ENCODE measurements at regions not wholly inside any gene's neighbourhood (a gene's known extent, or its start where the extent isn't known, plus 50 kb on each side); places are given as distances from the start of the nearest gene placed in this dataset.

- no peak for DNase-seq
Observed at GRCh38 chr1:87986130-87986866, 657.6 kb downstream of the LMO4 start.

DNA sequence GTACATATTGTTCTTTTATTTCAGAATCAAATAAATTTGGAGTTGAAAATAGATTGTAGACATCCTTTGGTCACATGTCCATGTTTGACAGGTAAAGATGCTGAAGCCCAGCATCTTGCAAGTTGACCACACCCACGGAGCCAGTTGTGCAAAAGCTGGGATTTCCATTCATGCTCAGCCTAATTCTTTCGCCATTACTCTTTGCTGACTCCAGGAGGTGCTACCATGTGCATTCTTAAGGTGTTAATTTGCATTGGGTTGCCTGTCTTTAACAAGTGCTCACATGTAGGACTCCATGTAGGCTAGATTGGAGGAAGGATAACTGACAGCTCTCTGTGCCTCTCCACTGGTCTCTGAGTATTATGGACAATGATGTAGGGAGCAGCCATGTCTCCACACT lies 660.7 kb downstream of the LMO4 start:
- no peak for DNase-seq

GRCh38 chr1:87992536-87992935 lies 663.9 kb downstream of the LMO4 start:
- peak in 9 of 56 donors; percentile 1 to 14 (median 6) for DNase-seq

DNA sequence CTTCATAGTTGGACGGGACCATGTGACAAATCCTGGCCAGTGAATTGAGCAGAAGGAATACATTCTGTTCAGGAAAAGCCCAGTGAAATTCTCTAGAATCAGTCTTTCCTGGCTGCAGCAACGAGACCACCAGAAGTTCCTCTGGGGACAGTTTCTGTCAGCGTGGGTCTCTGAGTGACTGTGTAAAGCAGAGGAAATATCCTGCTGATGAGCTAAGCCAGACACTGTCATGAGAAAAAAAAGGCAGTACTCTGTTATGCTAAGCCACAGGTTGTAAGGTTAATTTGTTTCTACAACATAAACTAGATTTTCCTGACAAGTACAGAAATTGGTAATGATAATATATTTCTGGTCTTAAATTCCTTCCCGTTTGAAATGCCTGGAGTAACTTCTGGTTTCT lies 664.4 kb downstream of the LMO4 start:
- no peak for DNase-seq

GRCh38 chr1:87999852-88000251 lies 671.2 kb downstream of the LMO4 start:
- no peak for DNase-seq

- DNase-seq = no peak
Observed at GRCh38 chr1:88001460-88001859, 672.8 kb downstream of the LMO4 start.

DNA sequence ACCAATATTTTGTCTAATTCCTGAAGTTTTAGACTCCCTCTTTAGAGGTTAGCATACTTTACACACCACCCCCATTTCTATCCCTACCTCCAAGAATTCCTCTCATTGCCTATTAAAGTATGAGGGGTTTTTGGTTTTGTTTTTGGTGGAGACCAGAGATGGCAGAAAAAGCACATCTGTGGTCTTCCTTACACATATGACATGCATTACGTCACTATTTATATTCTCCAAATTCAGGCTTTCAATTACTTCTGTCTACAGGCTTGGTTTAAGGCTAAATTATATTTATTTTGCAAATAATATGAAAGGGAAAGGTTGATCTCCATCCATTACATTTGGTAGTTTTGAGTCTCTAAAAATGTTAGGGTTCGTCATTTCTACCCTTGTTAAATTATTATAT lies 674.6 kb downstream of the LMO4 start:
- no peak for DNase-seq

- DNase-seq = no peak
Observed at GRCh38 chr1:88009916-88010315, 674.2 kb upstream of the PKN2 start.

DNA sequence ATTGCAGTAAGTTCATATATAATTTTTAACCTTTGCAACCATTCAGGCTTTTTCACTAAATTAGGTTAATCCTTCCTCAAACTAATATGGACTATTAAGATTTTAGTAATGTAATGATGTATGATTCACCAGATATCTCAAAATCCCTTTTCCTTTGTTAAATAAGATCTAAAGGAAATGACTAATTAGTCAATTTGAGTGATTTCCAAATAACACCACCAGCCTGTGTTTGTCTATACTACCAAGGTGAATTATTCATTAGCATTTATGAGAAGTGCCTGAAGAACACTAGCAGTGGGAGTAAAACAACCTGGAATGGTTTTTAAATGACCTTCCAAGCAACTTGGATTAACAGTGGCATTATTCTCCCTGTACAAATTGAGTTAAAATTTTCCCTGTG lies 670.6 kb upstream of the PKN2 start:
- no peak for DNase-seq

GRCh38 chr1:88014131-88014530 lies 669.9 kb upstream of the PKN2 start:
- no peak for DNase-seq

GRCh38 chr1:88016947-88017346 lies 667.1 kb upstream of the PKN2 start:
- no peak for DNase-seq

DNA sequence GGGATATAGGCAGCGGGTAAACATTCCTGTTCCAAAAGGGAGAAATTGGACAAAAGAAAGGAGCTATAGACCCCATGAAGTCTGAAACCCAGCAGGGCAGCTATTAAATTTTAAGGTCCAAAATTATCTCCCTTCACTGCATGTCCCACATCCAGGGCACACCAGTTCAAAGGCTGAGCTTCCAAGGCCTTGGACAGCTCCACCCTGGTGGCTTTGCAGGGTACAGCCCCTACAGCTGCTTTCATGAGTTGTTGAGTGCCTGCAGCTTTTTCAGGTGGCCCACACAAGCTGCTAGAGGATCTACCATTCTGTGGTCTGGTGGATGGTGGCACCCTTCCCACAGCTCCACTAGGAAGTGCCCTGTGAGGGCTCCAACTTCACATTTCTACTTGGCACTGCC lies 662.5 kb upstream of the PKN2 start:
- no peak for DNase-seq

DNA sequence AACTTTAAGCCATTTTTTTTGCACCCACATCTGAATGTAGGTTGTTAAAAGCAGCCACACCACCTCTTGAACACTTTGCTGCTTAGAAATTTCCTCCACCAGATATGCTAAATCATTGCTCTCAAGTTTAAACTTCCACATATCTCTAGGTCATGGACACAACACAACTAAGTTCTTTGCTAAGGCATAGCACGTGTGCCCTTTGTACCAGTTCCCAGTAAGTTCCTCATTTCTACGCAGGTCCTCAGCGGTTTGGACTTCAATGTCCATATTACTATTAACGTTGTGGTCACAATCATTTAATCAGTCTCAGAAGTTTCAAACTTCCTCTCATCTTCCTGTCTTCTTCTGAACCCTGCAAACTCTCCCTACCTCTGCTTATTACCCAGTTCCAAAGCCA lies 661.6 kb upstream of the PKN2 start:
- DNase-seq = no peak

- no peak for DNase-seq
Observed at GRCh38 chr1:88029142-88029541, 654.9 kb upstream of the PKN2 start.

GRCh38 chr1:88029899-88030298 lies 654.2 kb upstream of the PKN2 start:
- no peak for DNase-seq

DNA sequence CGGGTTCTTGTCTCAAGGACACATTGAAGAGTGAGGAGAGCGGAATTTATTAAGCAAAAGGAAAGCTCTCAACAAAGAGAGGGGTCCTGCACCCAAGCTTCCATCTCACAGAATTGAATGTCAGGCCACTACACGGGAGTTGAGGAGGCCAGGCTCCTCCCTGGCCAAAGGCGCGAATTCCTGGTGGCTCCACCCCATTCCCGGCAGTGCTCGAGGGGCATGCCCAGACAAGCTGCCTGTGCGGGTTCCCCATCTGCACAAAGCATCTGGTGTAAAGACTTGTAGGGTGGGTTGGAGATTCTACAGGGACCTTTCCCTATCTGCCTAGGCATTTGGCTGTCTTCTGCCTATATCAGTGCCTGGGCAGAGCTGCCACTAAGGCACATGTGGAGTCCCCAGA lies 648.5 kb upstream of the PKN2 start:
- DNase-seq = no peak

DNA sequence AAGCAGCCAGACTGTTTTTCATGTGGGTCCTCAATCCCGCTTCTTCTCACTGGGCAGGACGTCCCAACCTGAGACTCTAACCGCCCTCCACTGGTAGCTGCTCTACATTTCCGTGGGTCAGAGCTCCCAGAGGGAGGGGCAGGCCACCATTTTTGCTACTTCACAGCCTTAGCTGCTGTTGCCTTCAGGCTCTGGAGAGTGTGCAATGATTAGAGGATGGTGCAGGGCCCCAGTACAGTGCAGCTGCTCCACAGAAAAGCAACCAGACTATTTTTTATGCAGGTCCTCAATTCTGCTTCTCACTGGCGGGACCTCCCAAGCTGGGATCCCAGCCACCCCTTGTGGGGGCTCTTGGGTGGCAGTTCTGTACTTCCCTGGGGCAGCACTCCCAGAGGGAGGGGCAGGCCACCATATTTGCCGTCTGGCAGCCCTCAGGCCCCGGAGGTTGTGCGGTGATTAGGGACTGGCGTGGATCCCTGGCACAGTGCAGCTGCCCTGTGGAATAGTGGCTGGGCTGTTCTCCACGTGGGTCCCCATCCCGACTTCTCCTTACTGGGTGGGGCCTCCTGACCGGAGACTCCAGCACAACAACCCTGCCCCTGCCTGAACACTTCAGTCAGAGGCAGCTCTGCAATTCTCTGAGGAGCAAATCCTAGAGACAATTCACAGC lies 647.6 kb upstream of the PKN2 start:
- peak in 26 of 56 donors; percentile 4 to 61 (median 23) for DNase-seq

GRCh38 chr1:88039240-88039639 lies 644.8 kb upstream of the PKN2 start:
- no peak for DNase-seq

- no peak for DNase-seq
Observed at GRCh38 chr1:88043834-88044233, 640.2 kb upstream of the PKN2 start.

DNA sequence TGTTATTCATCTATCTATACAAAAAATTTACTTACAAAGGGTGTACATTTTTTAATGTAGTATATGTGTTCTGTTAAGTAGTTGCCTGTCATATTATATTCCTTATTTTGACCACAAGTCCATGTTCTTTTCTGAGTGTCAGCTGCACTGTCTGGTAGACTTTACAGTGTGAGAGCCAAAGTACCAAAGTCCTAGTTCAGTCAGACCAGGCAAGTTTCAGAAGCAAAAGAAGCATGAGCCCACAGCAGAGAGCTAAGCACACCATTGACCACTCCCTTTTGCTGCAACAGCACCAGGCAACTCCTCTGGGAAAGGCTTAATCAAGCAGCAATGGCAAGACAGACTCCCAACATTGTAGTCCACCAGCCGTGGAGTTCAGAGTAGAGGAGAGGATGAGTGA lies 631.9 kb upstream of the PKN2 start:
- DNase-seq = no peak

DNA sequence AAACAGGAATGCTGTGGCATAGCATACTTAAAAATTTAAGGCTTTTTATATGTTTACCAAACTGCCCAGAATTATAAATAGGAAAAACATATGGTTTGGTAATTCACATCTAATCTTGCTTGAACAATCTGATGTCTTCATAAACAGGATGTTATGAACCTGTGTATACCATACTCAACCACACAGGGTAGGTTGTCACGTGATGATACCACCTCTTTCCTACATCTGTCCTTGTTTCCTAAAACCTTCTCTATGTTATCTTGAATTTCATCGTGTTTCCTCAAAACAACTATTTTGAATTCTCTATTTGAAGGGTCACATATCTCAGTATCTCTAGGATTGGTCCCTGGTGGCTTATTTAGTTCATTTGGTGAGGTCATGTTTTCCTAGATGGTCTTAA lies 631.0 kb upstream of the PKN2 start:
- DNase-seq = no peak

DNA sequence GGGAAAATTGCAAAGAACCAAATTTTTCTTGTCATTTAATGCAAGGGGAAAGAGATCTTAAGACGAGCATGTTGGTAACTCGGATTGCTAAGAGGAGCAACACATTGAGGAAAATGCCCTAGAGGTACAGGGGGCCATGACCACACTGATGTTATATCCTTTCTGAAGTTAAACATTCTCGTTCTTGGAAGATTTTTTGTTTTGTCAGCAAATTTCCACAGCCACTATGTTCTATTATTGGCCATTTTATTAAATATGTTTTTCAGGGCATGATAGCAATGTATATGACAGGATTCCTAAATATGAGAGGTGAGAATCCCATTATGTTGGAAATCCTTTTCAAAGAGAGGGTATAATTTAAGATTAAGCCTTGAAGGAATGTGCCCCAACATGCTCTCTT lies 627.2 kb upstream of the PKN2 start:
- no peak for DNase-seq

GRCh38 chr1:88058205-88058604 lies 625.9 kb upstream of the PKN2 start:
- DNase-seq = no peak
